Mammary epithelial cell (primary cell): ENCODE measurements at regions not wholly inside any gene's neighbourhood (a gene's known extent, or its start where the extent isn't known, plus 50 kb on each side); places are given as distances from the start of the nearest gene placed in this dataset.

Experiments
- EZH2 ChIP-seq: IDR thresholded peaks from 2 replicates; pipeline ENCODE4 v1.6.1; 2012; ENCODE audit warnings: low read length, inconsistent platforms, borderline replicate concordance
- TF ChIP-seq, protein P1 (sequence below), 2 donors: IDR thresholded peaks in 1 of 2; conservative IDR thresholded peaks in 1 of 2; 2 replicates each; pipeline ENCODE4 v1.5.1; 2011 to 2012; ENCODE audit warnings: inconsistent platforms in 2 of 2, low read length in 2 of 2, mild to moderate bottlenecking in 2 of 2, control low read depth in 1 of 2, low read depth in 1 of 2; ENCODE audit not compliant: insufficient read depth in 1 of 2; ENCODE audit errors: extremely low read depth in 1 of 2

DNA sequence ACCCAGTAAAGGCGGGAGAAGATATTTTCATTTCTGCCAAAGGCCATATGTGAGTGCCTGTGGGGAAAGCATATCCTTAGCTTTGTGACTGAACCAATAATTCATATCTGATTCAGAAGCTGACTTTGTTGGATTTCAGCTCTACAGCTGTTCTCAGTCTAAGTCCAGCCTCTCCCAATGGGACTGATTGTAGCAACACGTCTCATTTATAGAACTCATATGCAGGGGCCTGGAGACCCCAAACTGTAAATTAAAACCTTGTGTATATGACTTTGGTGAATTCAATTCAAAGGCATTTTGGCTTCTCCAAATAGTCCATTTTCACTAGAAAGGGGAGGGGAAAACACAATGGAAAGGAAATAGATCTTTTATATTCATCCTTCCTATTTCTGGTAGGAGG lies 250.4 kb upstream of the SORL1-AS1 start:
- TF ChIP-seq, protein P1, sequence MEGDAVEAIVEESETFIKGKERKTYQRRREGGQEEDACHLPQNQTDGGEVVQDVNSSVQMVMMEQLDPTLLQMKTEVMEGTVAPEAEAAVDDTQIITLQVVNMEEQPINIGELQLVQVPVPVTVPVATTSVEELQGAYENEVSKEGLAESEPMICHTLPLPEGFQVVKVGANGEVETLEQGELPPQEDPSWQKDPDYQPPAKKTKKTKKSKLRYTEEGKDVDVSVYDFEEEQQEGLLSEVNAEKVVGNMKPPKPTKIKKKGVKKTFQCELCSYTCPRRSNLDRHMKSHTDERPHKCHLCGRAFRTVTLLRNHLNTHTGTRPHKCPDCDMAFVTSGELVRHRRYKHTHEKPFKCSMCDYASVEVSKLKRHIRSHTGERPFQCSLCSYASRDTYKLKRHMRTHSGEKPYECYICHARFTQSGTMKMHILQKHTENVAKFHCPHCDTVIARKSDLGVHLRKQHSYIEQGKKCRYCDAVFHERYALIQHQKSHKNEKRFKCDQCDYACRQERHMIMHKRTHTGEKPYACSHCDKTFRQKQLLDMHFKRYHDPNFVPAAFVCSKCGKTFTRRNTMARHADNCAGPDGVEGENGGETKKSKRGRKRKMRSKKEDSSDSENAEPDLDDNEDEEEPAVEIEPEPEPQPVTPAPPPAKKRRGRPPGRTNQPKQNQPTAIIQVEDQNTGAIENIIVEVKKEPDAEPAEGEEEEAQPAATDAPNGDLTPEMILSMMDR (conservative IDR thresholded peaks at IDR 0.05 in 1 of 2, IDR thresholded peaks at IDR 0.05 in 1 of 2; ENCODE audit: extremely low read depth in 1 of 2, insufficient read depth in 1 of 2, low read depth in 1 of 2, low read length in 2 of 2): no peak
- TF ChIP-seq EZH2: no peak
